K562 (cell line): ENCODE measurements at regions not wholly inside any gene's neighbourhood (a gene's known extent, or its start where the extent isn't known, plus 50 kb on each side); places are given as distances from the start of the nearest gene placed in this dataset.

ENCODE experiments used
- ATAC-seq: fragments of 200-7000 bp; cut with Tn5 transposase; 3 replicates; pipeline ENCODE4 v1.9.1; 2020; ENCODE audit warnings: moderate library complexity
- BruUV-seq: library from RNA; stranded (reverse); fragments of 400-500 nt; replicated peaks from 2 replicates; lab custom pipeline; 2021; lab: Mats Ljungman, UMichigan
- CTCF ChIA-PET: fragments of 300-600 bp; formaldehyde crosslinking; extraction: SDS; loops from one replicate; lab custom pipeline; 2021; ENCODE audit warnings: low intra/inter-chr PET ratio; lab: Yijun Ruan, JAX
- POLR2A ChIA-PET: fragments of 300-600, 350-650 bp; sonication (Branson Sonifier 250); formaldehyde crosslinking; extraction: SDS; loops from one replicate; lab custom pipeline; 2021; ENCODE audit warnings: antibody characterized with exemption, inconsistent platforms; lab: Yijun Ruan, JAX
- DNase-seq, 4 experiments: peaks; one replicate each; pipeline versions ENCODE4 v3.0.0 to v3.0.0-alpha.2; 2011 to 2018; ENCODE audit warnings: low spot score in 3 of 4, mixed read lengths in 3 of 4; ENCODE audit errors: extremely low read depth in 1 of 4
- FAIRE-seq: peaks from 2 replicates; lab custom pipeline; 2011; peaks lifted over from hg19 to GRCh38; lab: Jason Lieb, UNC
- H2AFZ ChIP-seq: 2 replicates; pipeline ENCODE4 v1.6.0; 2011; ENCODE audit warnings: low read depth, low read length, control low read depth, inconsistent platforms
- H3K27ac ChIP-seq: fragments of 200-600 bp; 3 replicates; pipeline ENCODE4 v1.8.0; 2011; ENCODE audit warnings: low read depth, mild to moderate bottlenecking, control low read depth, inconsistent platforms, low read length, moderate library complexity, mixed read lengths; ENCODE audit errors: extremely low read depth
- H3K27me3 ChIP-seq, 2 experiments: fragments of 300-600 bp in 1 of 2; 2 replicates in 1 of 2; 3 replicates in 1 of 2; pipeline versions ENCODE4 v1.6.0 to v1.8.0; 2011; ENCODE audit warnings: inconsistent platforms in 2 of 2, low read length in 2 of 2, mild to moderate bottlenecking in 1 of 2, mixed read lengths in 1 of 2, moderate library complexity in 1 of 2; ENCODE audit not compliant: control insufficient read depth in 2 of 2, insufficient read depth in 2 of 2
- H3K36me3 ChIP-seq: fragments of 300-600 bp; 3 replicates; pipeline ENCODE4 v1.8.0; 2011; ENCODE audit warnings: mild to moderate bottlenecking, low read length, inconsistent platforms; ENCODE audit not compliant: control insufficient read depth, insufficient read depth
- H3K4me1 ChIP-seq, 2 experiments: fragments of 200-600 bp in 1 of 2; replicated peaks in 1 of 2; 2 replicates in 1 of 2; 3 replicates in 1 of 2; pipeline versions ENCODE4 v1.5.1 to v1.8.0; 2011; ENCODE audit warnings: inconsistent platforms in 2 of 2, low read length in 2 of 2, mild to moderate bottlenecking in 1 of 2, mixed read lengths in 1 of 2, moderate library complexity in 1 of 2; ENCODE audit not compliant: control insufficient read depth in 2 of 2, insufficient read depth in 2 of 2
- H3K4me2 ChIP-seq: 2 replicates; pipeline ENCODE4 v1.6.1; 2011; ENCODE audit warnings: low read length, control low read depth, inconsistent platforms, mixed read lengths; ENCODE audit not compliant: insufficient read depth
- H3K4me3 ChIP-seq: fragments of 200-600 bp; sonication (generic), shearing (Covaris generic); 2 replicates; pipeline ENCODE4 v1.5.1; 2016; ENCODE audit warnings: control low read depth, inconsistent platforms
- H3K79me2 ChIP-seq: fragments of 200-600 bp; 3 replicates; pipeline ENCODE4 v1.8.0; 2011; ENCODE audit warnings: low read length, inconsistent platforms; ENCODE audit not compliant: control insufficient read depth, insufficient read depth
- H3K9ac ChIP-seq, 2 experiments: 2 replicates each; pipeline versions ENCODE4 v1.6.0 to v1.6.1; 2011; ENCODE audit warnings: low read depth in 2 of 2, low read length in 2 of 2, control low read depth in 1 of 2, inconsistent platforms in 1 of 2, mild to moderate bottlenecking in 1 of 2, mixed read lengths in 1 of 2; ENCODE audit not compliant: insufficient read depth in 1 of 2
- H3K9me1 ChIP-seq: one replicate; pipeline ENCODE4 v1.6.0; 2011; ENCODE audit warnings: inconsistent platforms, mild to moderate bottlenecking, low read length, moderate library complexity; ENCODE audit not compliant: control insufficient read depth, insufficient read depth
- H3K9me3 ChIP-seq: replicated peaks from 2 replicates; pipeline ENCODE4 v1.5.1; 2011; ENCODE audit warnings: low read depth, low read length, inconsistent platforms; ENCODE audit not compliant: control insufficient read depth, insufficient read depth
- H4K20me1 ChIP-seq: replicated peaks from 2 replicates; pipeline ENCODE4 v1.6.1; 2011; ENCODE audit warnings: low read length, inconsistent platforms, mixed read lengths; ENCODE audit not compliant: control insufficient read depth, insufficient read depth
- ETV5 ChIP-seq: sonication (generic); formaldehyde crosslinking; IDR thresholded peaks from 2 replicates; pipeline ENCODE4 v1.4.0; 2020; ENCODE audit warnings: low read depth, mild to moderate bottlenecking, missing genetic modification reagents
- KAT8 ChIP-seq: fragments of 450-650 bp; IDR thresholded peaks from 2 replicates; pipeline ENCODE4 v1.6.1; 2016; ENCODE audit warnings: low read depth, mild to moderate bottlenecking
- POLR2H ChIP-seq: IDR thresholded peaks from 2 replicates; pipeline ENCODE4 v1.6.1; 2016; ENCODE audit warnings: missing genetic modification characterization, low read depth, mild to moderate bottlenecking, control low read depth, missing compliant biosample characterization, moderate library complexity
- RBM15 ChIP-seq: fragments of 200-400 bp; formaldehyde crosslinking; IDR thresholded peaks from 2 replicates; pipeline ENCODE4 v1.6.1; 2018; ENCODE audit warnings: mild to moderate bottlenecking, low read length, moderate library complexity; ENCODE audit not compliant: insufficient read depth
- SMAD4 ChIP-seq: fragments of 250-450 bp; sonication (Bioruptor Pico); conservative IDR thresholded peaks from 2 replicates; pipeline ENCODE4 v1.8.0; 2021; ENCODE audit warnings: inconsistent platforms, mild to moderate bottlenecking, moderate library complexity
- XRCC3 ChIP-seq: fragments of 450-650 bp; IDR thresholded peaks from 2 replicates; pipeline ENCODE4 v1.6.1; 2017; ENCODE audit warnings: mild to moderate bottlenecking, moderate library complexity
- ZNF316 ChIP-seq: fragments of 450-650 bp; IDR thresholded peaks from 2 replicates; pipeline ENCODE4 v1.6.1; 2016
- ZNF764 ChIP-seq: fragments of 250-450 bp; sonication (Bioruptor Pico); IDR thresholded peaks from 2 replicates; pipeline ENCODE4 v1.4.0; 2020; ENCODE audit warnings: low read depth, mild to moderate bottlenecking, moderate library complexity
- WGBS: fragments of 100-300 bp; shearing (Covaris generic); methylation state at CpG from one replicate; pipeline ENCODE4 v1.1.6; 2016; ENCODE audit warnings: low coverage, mixed read lengths; ENCODE audit not compliant: insufficient coverage; ENCODE audit errors: missing lambda C conversion rate; 5-methylcytosine and 5-hydroxymethylcytosine counted together
- in situ Hi-C: fragments of 300-500 bp; cut with MboI; formaldehyde crosslinking; loops from 4 replicates; pipeline ENCODE4 v1.15.0; 2018; ENCODE audit warnings: inconsistent platforms, mixed read lengths
- intact Hi-C: fragments of 100-400 bp; cut with micrococcal nuclease; formaldehyde crosslinking; loops from 2 replicates; pipeline ENCODE4 v1.14.2; 2022
- TF ChIP-seq, protein P1 (sequence below): fragments of 450-650 bp; formaldehyde crosslinking; IDR thresholded peaks from 2 replicates; pipeline ENCODE4 v1.4.0; 2022; ENCODE audit warnings: missing genetic modification characterization
- TF ChIP-seq, protein P2 (sequence below): fragments of 250-450 bp; sonication (Bioruptor Pico); IDR thresholded peaks from 2 replicates; pipeline ENCODE4 v1.5.0; 2021; ENCODE audit warnings: mild to moderate bottlenecking, borderline replicate concordance

DNA sequence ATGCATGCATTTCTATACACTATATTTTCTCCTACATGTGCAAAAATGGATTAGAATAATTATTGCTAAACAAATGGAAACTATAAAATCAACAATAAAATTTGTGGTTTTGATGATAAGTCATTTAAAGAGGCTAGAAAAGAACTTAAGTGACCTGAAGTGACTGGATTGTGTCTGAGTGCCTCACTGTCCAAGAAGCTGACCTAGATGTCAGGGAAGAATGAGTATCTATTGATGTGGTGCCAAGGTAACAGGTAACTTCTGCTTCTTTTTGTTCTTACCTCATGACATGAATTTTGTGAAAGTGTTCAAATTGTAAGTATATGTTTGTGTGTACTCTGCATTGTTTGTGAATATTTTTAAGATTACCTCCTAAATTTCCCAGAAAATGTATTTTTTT, 1623.9 kb upstream of the ACVR2A start:
- Histone ChIP-seq H3K4me2 (no peak overlapping the region), H4K20me1 (no peaks in the 10 kb centered on the region), H3K9me1 (no peaks in the 10 kb centered on the region), H3K9ac (no peak overlapping the region), H2AFZ (no peak overlapping the region), H3K4me3 (no peak overlapping the region), H3K9me3 (no peaks in the 10 kb centered on the region), H3K4me1 (no peaks in the 10 kb centered on the region), H3K36me3 (no peaks in the 10 kb centered on the region), H3K27ac (no peak overlapping the region), H3K79me2 (no peaks in the 10 kb centered on the region), H3K27me3 (no peaks in the 10 kb centered on the region)
- BruUV-seq, result no TSS peak
- in situ Hi-C loops, result no loop called here
- ChIA-PET POLR2A (no interaction called here), CTCF (no interaction called here)
- DNase-seq, result no peak
- no peak for FAIRE-seq
- TF ChIP-seq, protein P1, sequence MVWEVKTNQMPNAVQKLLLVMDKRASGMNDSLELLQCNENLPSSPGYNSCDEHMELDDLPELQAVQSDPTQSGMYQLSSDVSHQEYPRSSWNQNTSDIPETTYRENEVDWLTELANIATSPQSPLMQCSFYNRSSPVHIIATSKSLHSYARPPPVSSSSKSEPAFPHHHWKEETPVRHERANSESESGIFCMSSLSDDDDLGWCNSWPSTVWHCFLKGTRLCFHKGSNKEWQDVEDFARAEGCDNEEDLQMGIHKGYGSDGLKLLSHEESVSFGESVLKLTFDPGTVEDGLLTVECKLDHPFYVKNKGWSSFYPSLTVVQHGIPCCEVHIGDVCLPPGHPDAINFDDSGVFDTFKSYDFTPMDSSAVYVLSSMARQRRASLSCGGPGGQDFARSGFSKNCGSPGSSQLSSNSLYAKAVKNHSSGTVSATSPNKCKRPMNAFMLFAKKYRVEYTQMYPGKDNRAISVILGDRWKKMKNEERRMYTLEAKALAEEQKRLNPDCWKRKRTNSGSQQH (CRISPR knock-in tag), result no peak
- TF ChIP-seq RBM15 (no peak), ETV5 (no peak), KAT8 (no peak)
- ATAC-seq, result no peak
- intact Hi-C loops, result no loop called here

DNA sequence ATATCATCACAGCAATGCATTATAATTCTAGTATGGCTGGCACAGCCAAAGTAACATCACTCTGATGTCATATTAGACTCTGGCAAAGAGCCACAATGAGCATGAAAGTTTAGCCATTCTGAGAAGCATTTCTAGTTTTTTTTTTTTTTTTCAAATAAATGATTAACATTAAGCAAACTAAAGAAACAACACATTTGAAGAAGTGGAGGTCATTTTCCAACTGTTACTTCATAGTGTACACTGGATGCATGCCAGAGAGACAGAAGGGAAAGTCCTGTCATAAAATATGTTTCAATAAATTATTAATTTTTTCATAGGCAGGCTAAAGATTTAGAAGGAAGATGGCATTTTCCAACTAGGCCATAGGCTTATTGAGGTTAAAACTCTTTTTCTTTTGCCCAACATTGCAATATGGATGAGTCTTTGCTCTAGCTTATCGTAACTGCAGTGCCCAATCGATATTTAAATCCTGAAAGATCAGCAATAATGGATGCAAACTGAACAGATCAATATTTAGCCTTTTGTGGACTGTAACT, 1630.4 kb upstream of the ACVR2A start:
- BruUV-seq, result no TSS peak
- Histone ChIP-seq H3K4me2 (no peak overlapping the region), H3K9me3 (no peaks in the 10 kb centered on the region), H4K20me1 (no peaks in the 10 kb centered on the region), H3K9ac (no peak overlapping the region), H3K4me3 (no peak overlapping the region), H2AFZ (no peak overlapping the region), H3K27me3 (no peaks in the 10 kb centered on the region), H3K9me1 (no peaks in the 10 kb centered on the region), H3K27ac (no peak overlapping the region), H3K36me3 (no peaks in the 10 kb centered on the region), H3K4me1 (no peaks in the 10 kb centered on the region), H3K79me2 (no peaks in the 10 kb centered on the region)
- ATAC-seq, result no peak
- ChIA-PET POLR2A (no interaction called here), CTCF (no interaction called here)
- TF ChIP-seq RBM15, result no peak
- no peak for TF ChIP-seq POLR2H
- no peak for TF ChIP-seq SMAD4 (CRISPR knock-in tag)
- no peak for TF ChIP-seq ZNF316
- TF ChIP-seq XRCC3, result no peak
- TF ChIP-seq, protein P2, sequence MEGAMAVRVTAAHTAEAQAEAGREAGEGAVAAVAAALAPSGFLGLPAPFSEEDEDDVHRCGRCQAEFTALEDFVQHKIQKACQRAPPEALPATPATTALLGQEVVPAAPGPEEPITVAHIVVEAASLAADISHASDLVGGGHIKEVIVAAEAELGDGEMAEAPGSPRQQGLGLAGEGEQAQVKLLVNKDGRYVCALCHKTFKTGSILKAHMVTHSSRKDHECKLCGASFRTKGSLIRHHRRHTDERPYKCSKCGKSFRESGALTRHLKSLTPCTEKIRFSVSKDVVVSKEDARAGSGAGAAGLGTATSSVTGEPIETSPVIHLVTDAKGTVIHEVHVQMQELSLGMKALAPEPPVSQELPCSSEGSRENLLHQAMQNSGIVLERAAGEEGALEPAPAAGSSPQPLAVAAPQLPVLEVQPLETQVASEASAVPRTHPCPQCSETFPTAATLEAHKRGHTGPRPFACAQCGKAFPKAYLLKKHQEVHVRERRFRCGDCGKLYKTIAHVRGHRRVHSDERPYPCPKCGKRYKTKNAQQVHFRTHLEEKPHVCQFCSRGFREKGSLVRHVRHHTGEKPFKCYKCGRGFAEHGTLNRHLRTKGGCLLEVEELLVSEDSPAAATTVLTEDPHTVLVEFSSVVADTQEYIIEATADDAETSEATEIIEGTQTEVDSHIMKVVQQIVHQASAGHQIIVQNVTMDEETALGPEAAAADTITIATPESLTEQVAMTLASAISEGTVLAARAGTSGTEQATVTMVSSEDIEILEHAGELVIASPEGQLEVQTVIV (CRISPR knock-in tag), result no peak
- no peak for TF ChIP-seq ZNF764 (CRISPR knock-in tag)
- intact Hi-C loops (no loop called here), in situ Hi-C loops (no loop called here)
- no peak for DNase-seq
- WGBS, result 0% methylated on average over 2 of the region's 2 CpGs
- no peak for FAIRE-seq
